ENCODE measurements at regions not wholly inside any gene's neighbourhood (a gene's known extent, or its start where the extent isn't known, plus 50 kb on each side); places are given as distances from the start of the nearest gene placed in this dataset.

DNA sequence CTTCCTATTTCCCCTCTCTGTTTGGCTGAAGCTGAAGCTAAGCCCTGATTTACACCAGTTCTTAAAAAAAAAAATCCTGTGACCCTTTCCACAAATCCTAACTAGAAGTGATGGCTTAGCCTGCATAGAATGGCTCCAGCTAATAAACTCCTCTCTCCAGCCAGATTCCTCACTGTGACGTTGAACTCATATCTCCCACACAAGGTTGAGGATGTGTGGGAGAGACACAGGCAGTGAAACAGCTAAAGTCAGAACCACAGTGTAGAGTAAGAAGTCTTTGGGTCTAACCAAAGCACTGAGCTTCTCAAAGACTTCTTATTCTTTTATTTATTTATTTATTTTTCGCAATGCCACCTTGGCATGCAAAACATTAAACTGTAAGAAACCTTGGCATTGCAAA lies 268.3 kb downstream of the SNX13 start:
- ATAC-seq, result no peak
- Mint-ChIP-seq H3K4me1 (no peaks in the 10 kb centered on the region), H3K36me3 (ENCODE audit: low read depth) (no peaks in the 10 kb centered on the region), H3K4me3 (no peak overlapping the region), H3K9me3 (ENCODE audit: low read depth) (no peaks in the 10 kb centered on the region), H3K27ac (no peak overlapping the region), H3K27me3 (peaks cover 3% of the 10 kb centered on the region)
- no peak for DNase-seq
- ChIA-PET CTCF (interaction anchor here (0.7 to 2.8 kb wide), 6 partner anchors 8 to 745 kb away, joined by 3 to 10 read pairs (median 6); no protein-coding TSS in a partner anchor), POLR2A (no interaction called here)
- intact Hi-C loops (cut with DNase I, micrococcal nuclease), result no loop called here

DNA sequence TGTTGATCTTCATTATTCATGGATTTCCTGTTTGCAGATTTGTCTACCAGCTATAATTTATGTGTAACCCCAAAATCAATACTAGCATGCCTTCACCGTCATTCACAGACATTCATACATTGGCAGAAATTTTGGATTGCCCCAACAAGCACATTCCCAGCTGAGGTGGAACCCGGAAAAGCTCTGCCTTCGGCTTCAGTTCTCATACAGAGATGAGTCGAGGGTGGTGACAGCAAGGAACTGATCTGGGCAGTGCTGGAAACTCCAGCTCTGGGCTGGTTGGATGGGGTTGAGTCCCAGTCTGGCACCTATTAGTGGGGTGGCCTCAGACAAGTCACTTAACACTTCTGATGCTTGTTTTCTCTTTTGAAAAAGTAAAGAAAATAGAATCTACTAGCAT lies 267.5 kb downstream of the SNX13 start:
- ATAC-seq (no peak), DNase-seq (no peak)
- Mint-ChIP-seq H3K27ac (no peak overlapping the region), H3K4me1 (no peaks in the 10 kb centered on the region), H3K9me3 (ENCODE audit: low read depth) (no peaks in the 10 kb centered on the region), H3K4me3 (no peak overlapping the region), H3K27me3 (peaks cover 3% of the 10 kb centered on the region), H3K36me3 (ENCODE audit: low read depth) (no peaks in the 10 kb centered on the region)
- ChIA-PET CTCF (interaction anchor here (0.7 to 2.8 kb wide), 4 partner anchors 9 to 745 kb away, joined by 3 to 10 read pairs (median 6); no protein-coding TSS in a partner anchor), POLR2A (no interaction called here)
- intact Hi-C loops (cut with DNase I, micrococcal nuclease), result no loop called here

DNA sequence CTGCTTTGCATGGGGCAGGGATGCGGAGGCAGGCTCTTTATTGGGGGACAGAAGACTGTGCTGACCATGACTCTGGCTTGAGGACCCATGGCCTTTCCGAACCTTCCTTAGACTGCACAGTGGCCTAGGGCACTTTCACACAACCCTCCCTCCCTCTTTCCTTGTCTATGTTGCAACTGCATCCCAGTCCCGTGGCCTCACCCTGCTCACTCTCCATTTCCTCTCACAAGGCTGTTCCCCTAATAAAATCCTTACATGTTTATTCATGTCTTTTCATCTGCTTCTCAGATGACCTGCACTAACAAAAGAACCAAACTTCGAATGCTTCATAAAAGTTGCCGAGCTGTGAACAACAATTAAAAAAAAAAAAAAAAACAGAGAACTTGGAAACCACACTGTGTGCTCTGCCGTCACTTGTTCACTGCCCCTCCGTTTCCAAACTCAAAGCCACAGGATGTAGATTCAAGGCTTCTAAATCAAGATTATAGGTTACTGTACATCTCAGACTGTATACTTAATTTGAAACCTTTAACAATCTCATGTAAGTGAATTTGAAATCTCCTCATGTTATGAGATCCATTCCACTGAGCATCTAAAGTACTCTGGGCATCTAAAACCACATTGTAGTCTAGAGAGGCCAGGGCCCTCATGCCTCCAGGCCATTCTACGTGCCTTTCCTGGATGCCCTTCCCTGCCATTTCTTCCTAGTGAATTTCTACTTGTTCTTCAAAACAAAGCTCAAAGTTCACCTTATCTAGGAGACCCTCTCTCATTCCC lies 265.9 kb downstream of the SNX13 start:
- H3K4me1 Mint-ChIP-seq, result no peaks in the 10 kb centered on the region
- DNase-seq (no peak), ATAC-seq (no peak)
- ChIA-PET POLR2A (no interaction called here), CTCF (no interaction called here)
- H3K27me3 Mint-ChIP-seq, result peaks cover under 1% of the 10 kb centered on the region
- no peaks in the 10 kb centered on the region for H3K9me3 Mint-ChIP-seq (ENCODE audit: low read depth)
- intact Hi-C loops (cut with DNase I, micrococcal nuclease), result no loop called here
- no peak overlapping the region for H3K27ac Mint-ChIP-seq
- no peaks in the 10 kb centered on the region for H3K36me3 Mint-ChIP-seq (ENCODE audit: low read depth)
- no peak overlapping the region for H3K4me3 Mint-ChIP-seq

DNA sequence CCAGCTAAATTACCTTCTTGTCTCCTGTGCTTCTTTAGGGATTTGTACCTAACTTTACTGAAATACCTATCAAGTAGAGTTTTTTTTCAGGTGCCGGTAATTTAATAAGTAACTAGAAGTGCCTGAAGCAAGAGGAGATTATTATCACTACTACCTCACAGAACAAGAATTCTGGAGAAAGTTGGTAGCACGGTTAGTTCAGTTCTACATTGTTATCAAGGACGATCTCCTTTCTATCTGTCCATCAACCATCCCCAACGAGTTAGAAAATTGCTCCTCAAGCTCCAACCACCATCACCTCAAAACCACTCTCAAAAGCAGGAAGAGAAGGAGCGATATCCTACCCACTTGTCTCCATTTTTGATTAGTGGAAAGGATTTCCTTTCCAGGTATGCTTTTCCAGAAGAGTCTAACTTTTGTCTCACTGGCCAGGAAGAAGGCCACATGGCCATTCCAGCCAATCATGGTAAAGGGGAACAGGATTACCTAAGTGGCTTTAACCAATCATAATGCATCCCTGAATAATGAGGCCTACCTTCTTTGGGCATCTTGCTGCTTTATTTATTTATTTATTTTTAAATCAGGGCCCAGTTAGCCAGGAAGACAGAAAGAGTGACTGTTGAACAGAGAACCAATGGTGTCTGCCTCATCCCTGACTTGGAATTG lies 265.2 kb downstream of the SNX13 start:
- Mint-ChIP-seq H3K9me3 (ENCODE audit: low read depth) (no peaks in the 10 kb centered on the region), H3K36me3 (ENCODE audit: low read depth) (no peaks in the 10 kb centered on the region), H3K4me1 (no peaks in the 10 kb centered on the region), H3K27ac (no peak overlapping the region), H3K27me3 (no peaks in the 10 kb centered on the region), H3K4me3 (no peak overlapping the region)
- POLR2A ChIA-PET, result no interaction called here
- ATAC-seq (no peak), DNase-seq (no peak)
- CTCF ChIA-PET, result no interaction called here
- intact Hi-C loops (cut with DNase I, micrococcal nuclease), result no loop called here

DNA sequence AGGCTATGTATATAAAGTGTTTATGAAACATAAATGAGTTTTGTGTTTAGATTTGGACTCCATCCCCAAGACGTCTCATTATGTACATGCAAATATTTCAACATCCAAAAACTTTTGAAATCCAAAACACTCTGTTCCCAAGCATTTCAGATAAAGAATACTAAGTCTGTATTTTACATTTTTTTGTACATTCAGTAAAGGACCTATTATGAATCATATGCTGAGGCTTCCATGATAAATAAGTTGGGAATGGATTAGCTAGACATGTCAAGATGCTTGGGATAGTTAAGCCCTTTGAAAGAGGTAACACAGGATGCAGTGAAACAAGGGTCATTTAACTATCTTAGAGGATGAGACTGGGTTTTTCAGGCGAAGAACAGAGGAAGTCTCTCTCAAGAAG lies 262.9 kb downstream of the SNX13 start:
- ATAC-seq (no peak), DNase-seq (no peak)
- no peak overlapping the region for H3K4me3 Mint-ChIP-seq
- H3K27me3 Mint-ChIP-seq, result no peaks in the 10 kb centered on the region
- H3K36me3 Mint-ChIP-seq (ENCODE audit: low read depth), result no peaks in the 10 kb centered on the region
- H3K27ac Mint-ChIP-seq, result no peak overlapping the region
- ChIA-PET POLR2A (no interaction called here), CTCF (interaction anchor here (0.7 kb wide), 1 partner anchor 455 kb away, joined by 3 read pairs; no protein-coding TSS in a partner anchor)
- no peaks in the 10 kb centered on the region for H3K4me1 Mint-ChIP-seq
- no peaks in the 10 kb centered on the region for H3K9me3 Mint-ChIP-seq (ENCODE audit: low read depth)
- intact Hi-C loops (cut with DNase I, micrococcal nuclease), result no loop called here

DNA sequence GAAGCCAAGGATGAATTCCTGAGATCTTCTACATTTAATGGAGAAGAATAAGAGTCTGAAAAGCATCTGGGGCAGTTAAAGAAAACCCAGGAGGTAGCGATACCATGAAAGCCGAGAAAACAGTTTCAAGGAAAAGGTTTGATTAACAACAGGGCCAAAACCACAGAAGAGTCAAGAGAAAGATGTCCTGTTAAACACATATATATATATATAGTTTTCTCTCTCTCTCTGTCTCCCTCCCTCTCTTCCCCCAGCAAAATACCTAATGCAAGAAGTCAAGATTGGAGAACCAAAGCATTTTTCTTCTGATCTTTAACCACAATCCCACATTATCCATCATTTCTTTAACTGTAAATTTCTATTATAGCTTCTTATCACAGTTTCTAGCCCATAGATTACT lies 261.4 kb downstream of the SNX13 start:
- H3K4me1 Mint-ChIP-seq, result no peaks in the 10 kb centered on the region
- DNase-seq, result no peak
- ATAC-seq, result no peak
- no peak overlapping the region for H3K4me3 Mint-ChIP-seq
- no peak overlapping the region for H3K27ac Mint-ChIP-seq
- CTCF ChIA-PET, result interaction anchor here (1.1 to 1.9 kb wide), 2 partner anchors 8 to 643 kb away, joined by 3 to 7 read pairs; no protein-coding TSS in a partner anchor
- no peaks in the 10 kb centered on the region for H3K36me3 Mint-ChIP-seq (ENCODE audit: low read depth)
- POLR2A ChIA-PET, result no interaction called here
- no peaks in the 10 kb centered on the region for H3K9me3 Mint-ChIP-seq (ENCODE audit: low read depth)
- H3K27me3 Mint-ChIP-seq, result no peaks in the 10 kb centered on the region
- intact Hi-C loops (cut with DNase I, micrococcal nuclease), result no loop called here

DNA sequence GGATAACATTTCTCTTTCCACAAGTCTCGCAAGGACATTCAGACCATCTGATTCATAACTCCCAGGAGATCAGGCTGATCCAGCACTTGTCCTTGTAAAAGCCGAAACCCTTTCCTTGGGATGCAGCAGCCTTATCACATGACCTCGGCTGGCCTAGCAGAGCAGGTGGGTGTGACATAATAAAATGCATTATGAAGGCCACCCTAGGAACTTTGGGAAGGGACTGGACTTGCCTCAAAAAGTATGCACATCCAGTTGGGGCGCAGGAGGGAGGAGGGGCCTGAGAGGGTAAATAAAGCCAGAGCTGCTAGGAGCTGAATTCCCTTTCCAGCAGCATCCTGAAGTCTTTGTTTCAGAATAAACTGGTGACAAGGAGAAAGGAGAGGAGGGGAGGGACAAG lies 260.8 kb downstream of the SNX13 start:
- intact Hi-C loops (cut with DNase I, micrococcal nuclease), result no loop called here
- no peaks in the 10 kb centered on the region for H3K27me3 Mint-ChIP-seq
- DNase-seq (no peak), ATAC-seq (no peak)
- H3K36me3 Mint-ChIP-seq (ENCODE audit: low read depth), result no peaks in the 10 kb centered on the region
- H3K4me3 Mint-ChIP-seq, result no peak overlapping the region
- ChIA-PET CTCF (interaction anchor here (1.1 to 2.1 kb wide), 3 partner anchors 9 to 642 kb away, joined by 3 to 7 read pairs (median 6); no protein-coding TSS in a partner anchor), POLR2A (no interaction called here)
- no peaks in the 10 kb centered on the region for H3K9me3 Mint-ChIP-seq (ENCODE audit: low read depth)
- H3K4me1 Mint-ChIP-seq, result no peaks in the 10 kb centered on the region
- H3K27ac Mint-ChIP-seq, result no peak overlapping the region

DNA sequence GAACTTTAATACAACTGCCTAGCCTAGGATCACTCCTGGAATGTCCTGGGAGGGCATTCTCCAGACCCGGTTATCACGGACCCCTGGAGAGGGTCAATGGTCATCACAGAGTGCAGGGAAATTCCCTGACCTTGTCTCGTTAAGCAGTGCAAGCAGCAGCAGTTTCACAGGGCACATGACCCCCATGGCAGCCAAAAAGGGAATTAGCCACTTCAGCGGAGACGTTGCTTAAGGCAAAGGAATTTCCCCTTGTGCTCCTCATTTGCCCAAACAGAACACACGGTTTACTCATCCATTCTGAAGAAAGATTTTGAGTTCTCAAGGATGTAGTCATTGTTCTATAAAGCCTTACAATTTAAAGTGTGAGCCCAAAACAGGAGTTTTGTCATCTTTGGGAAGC lies 260.3 kb downstream of the SNX13 start:
- ATAC-seq, result no peak
- no peak for DNase-seq
- no peaks in the 10 kb centered on the region for H3K9me3 Mint-ChIP-seq (ENCODE audit: low read depth)
- H3K27me3 Mint-ChIP-seq, result no peaks in the 10 kb centered on the region
- CTCF ChIA-PET, result interaction anchor here (0.5 to 2.1 kb wide), 6 partner anchors 9 to 1054 kb away, joined by 3 to 7 read pairs (median 4); no protein-coding TSS in a partner anchor
- H3K36me3 Mint-ChIP-seq (ENCODE audit: low read depth), result no peaks in the 10 kb centered on the region
- H3K27ac Mint-ChIP-seq, result no peak overlapping the region
- POLR2A ChIA-PET, result no interaction called here
- no peak overlapping the region for H3K4me3 Mint-ChIP-seq
- intact Hi-C loops (cut with DNase I, micrococcal nuclease), result loop anchor here in 1 of 2 experiments (2.0 to 5.0 kb wide), 3 partner anchors 313 to 987 kb away; no protein-coding TSS in a partner anchor
- no peaks in the 10 kb centered on the region for H3K4me1 Mint-ChIP-seq

DNA sequence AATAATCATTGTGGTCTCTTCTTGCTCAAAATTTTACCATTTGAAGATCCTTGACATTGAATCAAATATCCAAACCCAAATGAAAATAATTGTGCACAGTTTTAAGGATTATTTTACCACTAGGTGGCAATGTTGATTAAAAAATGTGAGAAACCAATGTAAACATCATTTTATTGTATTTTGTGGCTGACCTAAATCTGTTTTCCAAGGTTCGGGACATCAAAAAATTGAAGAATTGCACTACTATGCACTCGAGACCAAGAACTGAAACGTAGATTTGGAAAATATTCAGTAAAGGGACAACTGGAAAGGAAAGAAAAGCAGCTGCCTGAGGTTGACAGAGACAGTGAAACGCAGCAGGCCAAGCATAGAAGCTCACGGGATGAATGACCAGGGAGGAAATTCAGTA lies 259.3 kb downstream of the SNX13 start:
- Mint-ChIP-seq H3K4me3 (no peak overlapping the region), H3K36me3 (ENCODE audit: low read depth) (no peaks in the 10 kb centered on the region), H3K9me3 (ENCODE audit: low read depth) (no peaks in the 10 kb centered on the region), H3K27me3 (no peaks in the 10 kb centered on the region), H3K27ac (no peak overlapping the region), H3K4me1 (no peaks in the 10 kb centered on the region)
- no peak for ATAC-seq
- ChIA-PET CTCF (interaction anchor here (0.6 to 2.1 kb wide), 13 partner anchors 9 to 1985 kb away, joined by 3 to 8 read pairs (median 4); no protein-coding TSS in a partner anchor), POLR2A (no interaction called here)
- no peak for DNase-seq
- intact Hi-C loops (cut with DNase I, micrococcal nuclease), result loop anchor here (1.0 to 5.0 kb wide), 4 partner anchors 312 to 986 kb away; no protein-coding TSS in a partner anchor

DNA sequence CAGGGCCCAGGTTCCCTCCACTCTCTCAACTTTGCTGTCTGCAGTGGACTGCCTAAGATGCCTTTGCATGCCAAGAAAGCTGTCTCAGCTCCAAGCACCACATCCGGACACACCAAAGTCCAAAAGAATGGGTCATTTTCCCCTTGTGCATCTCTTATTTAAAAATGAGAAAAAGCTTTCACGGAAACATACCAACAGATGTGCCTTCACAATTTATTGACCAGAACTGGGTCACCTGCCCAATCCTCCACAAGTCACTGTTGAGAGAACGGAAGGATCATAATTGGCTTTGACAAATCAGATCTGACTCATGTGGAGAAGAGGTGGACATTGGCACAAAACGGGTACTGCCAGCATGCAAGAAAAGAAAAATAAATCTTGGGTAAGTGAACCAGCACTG lies 258.3 kb downstream of the SNX13 start:
- Mint-ChIP-seq H3K36me3 (ENCODE audit: low read depth) (no peaks in the 10 kb centered on the region), H3K4me1 (no peaks in the 10 kb centered on the region), H3K27ac (no peak overlapping the region), H3K4me3 (no peak overlapping the region), H3K27me3 (no peaks in the 10 kb centered on the region), H3K9me3 (ENCODE audit: low read depth) (no peaks in the 10 kb centered on the region)
- CTCF ChIA-PET, result interaction anchor here (1.0 to 2.1 kb wide), 5 partner anchors 8 to 663 kb away, joined by 6 to 8 read pairs (median 7); no protein-coding TSS in a partner anchor
- ATAC-seq, result no peak
- POLR2A ChIA-PET, result no interaction called here
- intact Hi-C loops (cut with DNase I, micrococcal nuclease), result loop anchor here (1.0 to 5.0 kb wide), 4 partner anchors 311 to 985 kb away; no protein-coding TSS in a partner anchor
- no peak for DNase-seq

DNA sequence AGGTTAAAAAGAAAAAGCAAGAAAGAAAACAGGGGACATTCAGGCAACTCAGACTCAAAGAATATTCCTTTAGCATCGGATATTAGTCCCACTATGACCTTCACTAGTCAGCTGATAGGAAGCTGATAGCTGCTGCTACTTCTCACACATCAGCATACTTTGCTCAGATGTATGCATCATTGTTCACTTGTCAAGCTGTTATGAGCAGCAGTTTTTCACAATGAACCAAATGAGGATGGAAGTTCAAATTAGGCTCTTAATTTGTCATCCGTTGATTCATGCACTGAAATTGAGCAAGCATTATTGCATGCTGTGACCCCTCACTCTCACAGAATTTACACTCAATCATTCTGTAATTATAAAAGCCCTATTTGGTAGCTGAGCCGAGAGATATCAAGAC lies 257.7 kb downstream of the SNX13 start:
- Mint-ChIP-seq H3K9me3 (ENCODE audit: low read depth) (no peaks in the 10 kb centered on the region), H3K27ac (no peak overlapping the region), H3K36me3 (ENCODE audit: low read depth) (no peaks in the 10 kb centered on the region), H3K4me3 (no peak overlapping the region), H3K4me1 (no peaks in the 10 kb centered on the region), H3K27me3 (no peaks in the 10 kb centered on the region)
- intact Hi-C loops (cut with DNase I, micrococcal nuclease), result loop anchor here in 1 of 2 experiments (5.0 kb wide), 1 partner anchor 640 kb away; no protein-coding TSS in a partner anchor
- CTCF ChIA-PET, result interaction anchor here (0.8 to 1.8 kb wide), 4 partner anchors 9 to 639 kb away, joined by 3 to 10 read pairs (median 5); no protein-coding TSS in a partner anchor
- ATAC-seq, result no peak
- POLR2A ChIA-PET, result no interaction called here
- DNase-seq, result no peak
